ENCODE measurements at regions not wholly inside any gene's neighbourhood (a gene's known extent, or its start where the extent isn't known, plus 50 kb on each side); places are given as distances from the start of the nearest gene placed in this dataset.

- TF ChIP-seq, protein P1, sequence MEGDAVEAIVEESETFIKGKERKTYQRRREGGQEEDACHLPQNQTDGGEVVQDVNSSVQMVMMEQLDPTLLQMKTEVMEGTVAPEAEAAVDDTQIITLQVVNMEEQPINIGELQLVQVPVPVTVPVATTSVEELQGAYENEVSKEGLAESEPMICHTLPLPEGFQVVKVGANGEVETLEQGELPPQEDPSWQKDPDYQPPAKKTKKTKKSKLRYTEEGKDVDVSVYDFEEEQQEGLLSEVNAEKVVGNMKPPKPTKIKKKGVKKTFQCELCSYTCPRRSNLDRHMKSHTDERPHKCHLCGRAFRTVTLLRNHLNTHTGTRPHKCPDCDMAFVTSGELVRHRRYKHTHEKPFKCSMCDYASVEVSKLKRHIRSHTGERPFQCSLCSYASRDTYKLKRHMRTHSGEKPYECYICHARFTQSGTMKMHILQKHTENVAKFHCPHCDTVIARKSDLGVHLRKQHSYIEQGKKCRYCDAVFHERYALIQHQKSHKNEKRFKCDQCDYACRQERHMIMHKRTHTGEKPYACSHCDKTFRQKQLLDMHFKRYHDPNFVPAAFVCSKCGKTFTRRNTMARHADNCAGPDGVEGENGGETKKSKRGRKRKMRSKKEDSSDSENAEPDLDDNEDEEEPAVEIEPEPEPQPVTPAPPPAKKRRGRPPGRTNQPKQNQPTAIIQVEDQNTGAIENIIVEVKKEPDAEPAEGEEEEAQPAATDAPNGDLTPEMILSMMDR (conservative IDR thresholded peaks at IDR 0.05 in 1 of 2, IDR thresholded peaks at IDR 0.05 in 1 of 2; ENCODE audit: extremely low read depth in 1 of 2, insufficient read depth in 1 of 2, low read depth in 1 of 2, low read length in 2 of 2): no peak
- no peak for TF ChIP-seq EZH2 (IDR thresholded peaks at IDR 0.05; ENCODE audit: borderline replicate concordance, low read length)
Observed at GRCh38 chr4:138815811-138816210, 199.8 kb upstream of the NOCT start.
